Heart left ventricle (tissue), 16 donors: ENCODE measurements at regions not wholly inside any gene's neighbourhood (a gene's known extent, or its start where the extent isn't known, plus 50 kb on each side); places are given as distances from the start of the nearest gene placed in this dataset.

Experiments used
- ATAC-seq, 4 donors: fragments of 200-7000 bp; cut with Tn5 transposase; one replicate each; pipeline ENCODE4 v1.9.1; 2020 to 2022; ENCODE audit warnings: moderate library complexity in 4 of 4, mild to moderate bottlenecking in 3 of 4, moderate number of reproducible peaks in 1 of 4
- DNase-seq, 5 donors: peaks; one replicate each; pipeline ENCODE4 v3.0.0-alpha.2; 2020
- H3K27ac ChIP-seq, 12 donors: fragments of 200-600 bp; sonication (generic) in 4 of 12; one replicate each; pipeline versions ENCODE4 v1.5.0 to v1.8.0; 2016 to 2022; ENCODE audit warnings: mild to moderate bottlenecking in 2 of 12
- H3K27me3 ChIP-seq, 9 donors: fragments of 200-600 bp; sonication (generic) in 2 of 9; one replicate each; pipeline versions ENCODE4 v1.5.1 to v1.8.0; 2016 to 2022; ENCODE audit warnings: mild to moderate bottlenecking in 3 of 9
- H3K36me3 ChIP-seq, 9 donors: fragments of 200-600 bp; sonication (generic) in 2 of 9; one replicate each; pipeline versions ENCODE4 v1.5.0 to v1.8.0; 2018 to 2022; ENCODE audit warnings: mild to moderate bottlenecking in 2 of 9
- H3K4me1 ChIP-seq, 12 donors: fragments of 200-600 bp; sonication (generic) in 4 of 12; one replicate each; pipeline versions ENCODE4 v1.5.0 to v1.8.0; 2016 to 2022; ENCODE audit warnings: mild to moderate bottlenecking in 3 of 12
- H3K4me3 ChIP-seq, 12 donors: fragments of 200-600 bp; sonication (generic) in 4 of 12; one replicate each; pipeline versions ENCODE4 v1.5.0 to v1.8.0; 2017 to 2022; ENCODE audit warnings: mild to moderate bottlenecking in 9 of 12, moderate library complexity in 4 of 12
- H3K9me3 ChIP-seq, 12 donors: fragments of 200-600 bp; sonication (generic) in 4 of 12; one replicate each; pipeline versions ENCODE4 v1.5.0 to v1.8.0; 2016 to 2022; ENCODE audit warnings: mild to moderate bottlenecking in 1 of 12
- CTCF ChIP-seq, 12 donors: fragments of 200-600 bp; sonication (generic) in 4 of 12; IDR thresholded peaks; one replicate each; pipeline versions ENCODE4 v1.5.0 to v1.8.0; 2018 to 2022; ENCODE audit warnings: antibody characterized with exemption in 12 of 12, mild to moderate bottlenecking in 5 of 12
- POLR2A ChIP-seq, 2 donors: fragments of 450-650 bp; IDR thresholded peaks; one replicate each; pipeline ENCODE4 v1.6.1; 2017; ENCODE audit warnings: antibody characterized with exemption in 2 of 2, mild to moderate bottlenecking in 2 of 2, moderate library complexity in 2 of 2
- WGBS, 4 donors: extraction: QIAGEN DNeasy Blood & Tissue Kit in 2 of 4; methylation state at CpG; one replicate each; pipeline versions ENCODE4 v1.1.5 to v1.1.7; 2013 to 2018; 5-methylcytosine and 5-hydroxymethylcytosine counted together
- intact Hi-C, 10 donors: fragments of 100-400 bp; cut with DNase I; formaldehyde crosslinking; loops; one replicate each; pipeline versions ENCODE4 v1.11.1 to v1.14.2; 2022
- donor health status: ischemic (EF 13 %, LVEDD 7.1; RV severe dilation, severe dysfunction).
- donor health status: healthy with polysubstance abuse.
- donor health status: DM: no; HTN: yes; CAD: no.
- donor health status: DM: no; HTN: no; CAD: no.
- donor health status: ischemic (EF 25% LVEDD 6.9; RV normal size, moderate dysfunction).
- donor health status: ischemic (EF 25% LVEDD 5.7; RV mildly dilated, moderate dysfunction).
- donor health status: healthy.
- donor health status: DM: yes; HTN: yes; CAD: no.
- donor health status: ischemic (EF 35%, LVEDD 5.7; RV mildly dilated, moderate dysfunction).
- donor health status: nonischemic (EF 11% LVEDD 7.7; RV severe dilation, severe dysfunction).
- donor health status: DM: yes; HTN: yes; CAD: no.
- donor health status: PGD.
- donor health status: ischemic (EF 29% LVEDD 5.4; RV normal size, mild dysfunction).
- donor health status: nonischemic (EF 23%, LVEDD 6.1; RV moderate dilation, normal function).

- Histone ChIP-seq H3K4me3 (no peak overlapping the region), H3K36me3 (no peaks in the 10 kb centered on the region), H3K27ac (no peak overlapping the region), H3K9me3 (no peaks in the 10 kb centered on the region), H3K27me3 (peaks cover 0 to 6% (median 0%) of the 10 kb centered on the region in 9 donors), H3K4me1 (no peaks in the 10 kb centered on the region)
- DNase-seq (no peak), ATAC-seq (no peak)
- intact Hi-C loops, result no loop called here
- WGBS, 4 donors, result 50 to 57% (median 54%) methylated on average over 3 of the region's 3 CpGs
- no peak for TF ChIP-seq CTCF (IDR thresholded peaks at IDR 0.05)
- no peak for TF ChIP-seq POLR2A (IDR thresholded peaks at IDR 0.05)
These were observed 298.6 kb upstream of the MTPN start for GRCh38 chr7:136275794-136276193.

- H3K27me3 ChIP-seq, result no peaks in the 10 kb centered on the region
- no peak overlapping the region for H3K27ac ChIP-seq
- no peaks in the 10 kb centered on the region for H3K36me3 ChIP-seq
- DNase-seq (no peak), ATAC-seq (no peak)
- no peaks in the 10 kb centered on the region for H3K9me3 ChIP-seq
- intact Hi-C loops, result no loop called here
- TF ChIP-seq CTCF (IDR thresholded peaks at IDR 0.05), result no peak
- TF ChIP-seq POLR2A (IDR thresholded peaks at IDR 0.05), result no peak
- H3K4me3 ChIP-seq, result no peak overlapping the region
- no peaks in the 10 kb centered on the region for H3K4me1 ChIP-seq
- WGBS, 4 donors, result 81 to 94% (median 92%) methylated on average over 1 of the region's 1 CpG
These were observed 297.6 kb upstream of the MTPN start for GRCh38 chr7:136274636-136275345.

GRCh38 chr7:136272934-136273333, 295.8 kb upstream of the MTPN start:
- Histone ChIP-seq H3K27me3 (no peaks in the 10 kb centered on the region), H3K4me1 (no peaks in the 10 kb centered on the region), H3K36me3 (no peaks in the 10 kb centered on the region), H3K4me3 (no peak overlapping the region), H3K27ac (no peak overlapping the region), H3K9me3 (no peaks in the 10 kb centered on the region)
- DNase-seq (no peak), ATAC-seq (no peak)
- intact Hi-C loops, result no loop called here
- TF ChIP-seq CTCF (IDR thresholded peaks at IDR 0.05) (no peak), POLR2A (IDR thresholded peaks at IDR 0.05) (no peak)
- 77 to 84% (median 80%) methylated on average over 2 of the region's 2 CpGs for WGBS, 4 donors

- no peak for ATAC-seq
- H3K27ac ChIP-seq, result no peak overlapping the region
- no peak for DNase-seq
- H3K27me3 ChIP-seq, result peaks cover 0 to 3% (median 0%) of the 10 kb centered on the region in 9 donors
- no peak overlapping the region for H3K4me3 ChIP-seq
- peaks cover 0 to 34% (median 21%) of the 10 kb centered on the region in 12 donors for H3K9me3 ChIP-seq
- 92 to 94% (median 93%) methylated on average over 2 of the region's 2 CpGs for WGBS, 4 donors
- no peaks in the 10 kb centered on the region for H3K4me1 ChIP-seq
- H3K36me3 ChIP-seq, result no peaks in the 10 kb centered on the region
- intact Hi-C loops, result no loop called here
- no peak for TF ChIP-seq POLR2A (IDR thresholded peaks at IDR 0.05)
- TF ChIP-seq CTCF (IDR thresholded peaks at IDR 0.05), result no peak
These were observed 290.7 kb upstream of the MTPN start for GRCh38 chr7:136267822-136268221.
